HFFc6 (cell line): ENCODE measurements at regions not wholly inside any gene's neighbourhood (a gene's known extent, or its start where the extent isn't known, plus 50 kb on each side); places are given as distances from the start of the nearest gene placed in this dataset.

Experiments
- DNase-seq: peaks from one replicate; pipeline ENCODE4 v3.0.0-alpha.2; 2018
- H3K27ac Mint-ChIP-seq: 2 replicates; pipeline ENCODE4 v1.8.0; 2020; ENCODE audit warnings: mild to moderate bottlenecking, mixed read lengths
- H3K27me3 Mint-ChIP-seq: 2 replicates; pipeline ENCODE4 v1.8.0; 2021; ENCODE audit warnings: mild to moderate bottlenecking, moderate library complexity, mixed read lengths; ENCODE audit not compliant: insufficient read depth
- H3K36me3 Mint-ChIP-seq: 2 replicates; pipeline ENCODE4 v1.8.0; 2021; ENCODE audit warnings: low read depth, mixed read lengths
- H3K4me1 Mint-ChIP-seq: 2 replicates; pipeline ENCODE4 v1.8.0; 2020; ENCODE audit warnings: low read depth, mixed read lengths
- H3K4me3 Mint-ChIP-seq: 2 replicates; pipeline ENCODE4 v1.8.0; 2020; ENCODE audit warnings: mild to moderate bottlenecking, moderate library complexity, mixed read lengths
- H3K9me3 Mint-ChIP-seq: 2 replicates; pipeline ENCODE4 v1.8.0; 2020; ENCODE audit warnings: mild to moderate bottlenecking, mixed read lengths
- TF ChIP-seq, protein P1 (sequence below): fragments of 200-600 bp; sonication (generic); IDR thresholded peaks from 2 replicates; pipeline ENCODE4 v1.5.0; 2021; ENCODE audit warnings: antibody characterized with exemption, mild to moderate bottlenecking

DNA sequence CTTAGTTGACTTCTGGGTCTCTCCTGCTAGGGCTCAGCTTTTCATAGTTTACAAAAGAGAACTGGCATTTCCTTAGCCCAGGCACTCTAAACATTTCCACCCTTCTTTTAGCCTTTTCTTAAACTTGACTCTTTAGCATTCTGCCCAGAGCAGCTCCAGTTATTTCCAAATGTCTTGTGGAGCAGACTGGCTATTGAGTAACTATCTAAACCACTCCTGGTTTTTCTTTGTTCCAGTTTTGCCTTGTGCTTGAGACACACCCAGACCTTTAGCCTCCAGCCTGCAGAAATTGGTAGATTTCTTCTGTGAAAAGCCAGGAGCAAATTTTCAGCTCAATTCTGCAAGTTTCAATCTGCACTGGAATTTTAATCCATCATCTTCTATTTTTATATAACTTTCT is 1813.1 kb downstream of the OLFM4 start:
- peaks cover 15% of the 10 kb centered on the region for H3K9me3 Mint-ChIP-seq
- no peaks in the 10 kb centered on the region for H3K36me3 Mint-ChIP-seq
- no peaks in the 10 kb centered on the region for H3K27me3 Mint-ChIP-seq
- TF ChIP-seq, protein P1, sequence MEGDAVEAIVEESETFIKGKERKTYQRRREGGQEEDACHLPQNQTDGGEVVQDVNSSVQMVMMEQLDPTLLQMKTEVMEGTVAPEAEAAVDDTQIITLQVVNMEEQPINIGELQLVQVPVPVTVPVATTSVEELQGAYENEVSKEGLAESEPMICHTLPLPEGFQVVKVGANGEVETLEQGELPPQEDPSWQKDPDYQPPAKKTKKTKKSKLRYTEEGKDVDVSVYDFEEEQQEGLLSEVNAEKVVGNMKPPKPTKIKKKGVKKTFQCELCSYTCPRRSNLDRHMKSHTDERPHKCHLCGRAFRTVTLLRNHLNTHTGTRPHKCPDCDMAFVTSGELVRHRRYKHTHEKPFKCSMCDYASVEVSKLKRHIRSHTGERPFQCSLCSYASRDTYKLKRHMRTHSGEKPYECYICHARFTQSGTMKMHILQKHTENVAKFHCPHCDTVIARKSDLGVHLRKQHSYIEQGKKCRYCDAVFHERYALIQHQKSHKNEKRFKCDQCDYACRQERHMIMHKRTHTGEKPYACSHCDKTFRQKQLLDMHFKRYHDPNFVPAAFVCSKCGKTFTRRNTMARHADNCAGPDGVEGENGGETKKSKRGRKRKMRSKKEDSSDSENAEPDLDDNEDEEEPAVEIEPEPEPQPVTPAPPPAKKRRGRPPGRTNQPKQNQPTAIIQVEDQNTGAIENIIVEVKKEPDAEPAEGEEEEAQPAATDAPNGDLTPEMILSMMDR = no peak
- H3K27ac Mint-ChIP-seq = no peak overlapping the region
- no peak overlapping the region for H3K4me3 Mint-ChIP-seq
- no peaks in the 10 kb centered on the region for H3K4me1 Mint-ChIP-seq
- DNase-seq = no peak

GRCh38 chr13:54845351-54845965 is 1816.8 kb downstream of the OLFM4 start:
- no peaks in the 10 kb centered on the region for H3K27me3 Mint-ChIP-seq
- peaks cover 15% of the 10 kb centered on the region for H3K9me3 Mint-ChIP-seq
- no peak overlapping the region for H3K4me3 Mint-ChIP-seq
- no peaks in the 10 kb centered on the region for H3K4me1 Mint-ChIP-seq
- TF ChIP-seq, protein P1 = no peak
- no peak overlapping the region for H3K27ac Mint-ChIP-seq
- DNase-seq = no peak
- H3K36me3 Mint-ChIP-seq = no peaks in the 10 kb centered on the region

- H3K9me3 Mint-ChIP-seq = peaks cover 24% of the 10 kb centered on the region
- TF ChIP-seq, protein P1 = no peak
- H3K27ac Mint-ChIP-seq = no peak overlapping the region
- no peak for DNase-seq
- no peaks in the 10 kb centered on the region for H3K4me1 Mint-ChIP-seq
- H3K36me3 Mint-ChIP-seq = no peaks in the 10 kb centered on the region
- no peak overlapping the region for H3K4me3 Mint-ChIP-seq
- no peaks in the 10 kb centered on the region; the same call in 1 of the 2 replicates for H3K27me3 Mint-ChIP-seq
Observed at GRCh38 chr13:54852831-54853230, 1824.2 kb downstream of the OLFM4 start.

- Mint-ChIP-seq H3K4me3 (no peak overlapping the region), H3K36me3 (no peaks in the 10 kb centered on the region), H3K27ac (no peak overlapping the region), H3K27me3 (no peaks in the 10 kb centered on the region), H3K4me1 (no peaks in the 10 kb centered on the region), H3K9me3 (peaks cover 31% of the 10 kb centered on the region)
- TF ChIP-seq, protein P1 = no peak
- DNase-seq = no peak
Observed at GRCh38 chr13:54859827-54860226, 1831.2 kb downstream of the OLFM4 start.

DNA sequence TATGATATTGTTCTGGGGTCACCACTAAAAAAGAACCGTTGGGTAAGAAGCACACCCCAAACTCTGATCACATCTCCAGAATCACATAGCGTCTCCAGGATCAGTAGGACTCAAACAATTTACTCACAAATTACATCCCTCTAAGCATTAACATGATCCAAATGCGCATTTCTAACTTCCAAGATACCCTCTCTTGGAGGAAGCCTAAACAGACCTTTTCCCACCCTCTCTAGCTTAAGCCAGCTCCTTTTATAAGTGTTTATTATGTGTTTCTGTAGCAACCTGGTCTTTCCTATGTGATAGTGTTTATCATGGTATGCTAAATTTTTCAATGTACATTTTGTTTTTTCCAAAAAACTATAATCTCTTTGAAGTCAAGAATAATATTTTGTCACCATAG is 1846.5 kb downstream of the OLFM4 start:
- no peak overlapping the region for H3K4me3 Mint-ChIP-seq
- H3K36me3 Mint-ChIP-seq = 0 out of 2 replicates have a peak, but pooled peaks cover 3% of the 10 kb centered on the region
- no peaks in the 10 kb centered on the region for H3K4me1 Mint-ChIP-seq
- TF ChIP-seq, protein P1 = no peak
- H3K27ac Mint-ChIP-seq = no peak overlapping the region
- no peak for DNase-seq
- no peaks in the 10 kb centered on the region; the same call in 1 of the 2 replicates for H3K27me3 Mint-ChIP-seq
- peaks cover 19% of the 10 kb centered on the region for H3K9me3 Mint-ChIP-seq
